HCT116 (cell line): ENCODE measurements at regions not wholly inside any gene's neighbourhood (a gene's known extent, or its start where the extent isn't known, plus 50 kb on each side); places are given as distances from the start of the nearest gene placed in this dataset.

ENCODE experiments used
- ATAC-seq: fragments of 200-7000 bp; cut with Tn5 transposase; 2 replicates; pipeline ENCODE4 v1.9.1; 2020; ENCODE audit warnings: mild to moderate bottlenecking, moderate library complexity
- BruUV-seq: library from RNA; stranded (reverse); fragments of 400-500 nt; replicated peaks from 2 replicates; lab custom pipeline; 2021; lab: Mats Ljungman, UMichigan
- CTCF ChIA-PET: fragments of 300-600 bp; sonication (Branson Sonifier 250); formaldehyde crosslinking; loops from one replicate; lab custom pipeline; 2021; ENCODE audit warnings: antibody characterized with exemption; lab: Charles Lee
- POLR2A ChIA-PET: fragments of 300-600, 350-600 bp; sonication (Branson Sonifier 250); formaldehyde crosslinking; loops from one replicate; lab custom pipeline; 2021; ENCODE audit warnings: antibody characterized with exemption; lab: Charles Lee
- RAD21 ChIA-PET, 2 experiments: fragments of 300-600 bp; sonication (Branson Sonifier 250); formaldehyde crosslinking; loops; one replicate each; lab custom pipeline; 2023; ENCODE audit warnings: low total read pairs in 2 of 2; ENCODE audit not compliant: uncharacterized antibody in 2 of 2, unreplicated experiment in 2 of 2, low non-redundant PET in 1 of 2; lab: Charles Lee
- DNase-seq: peaks from one replicate; pipeline ENCODE4 v3.0.0-alpha.2; 2010; ENCODE audit warnings: low read depth, low spot score
- H2AFZ ChIP-seq: fragments of 200-600 bp; shearing (Covaris generic), sonication (generic); 2 replicates; pipeline ENCODE4 v1.6.1; 2017; ENCODE audit warnings: low read depth, mixed run types, mixed read lengths, antibody characterized with exemption, low read length; ENCODE audit not compliant: poor library complexity, severe bottlenecking
- H3K27ac ChIP-seq: 2 replicates; pipeline ENCODE4 v1.5.1; 2012; ENCODE audit warnings: low read depth, low read length
- H3K27me3 ChIP-seq: fragments of 200-600 bp; sonication (generic); 2 replicates; pipeline ENCODE4 v1.6.1; 2016; ENCODE audit warnings: mixed run types, low read length, mixed read lengths; ENCODE audit not compliant: insufficient read depth
- H3K36me3 ChIP-seq, 2 experiments: fragments of 200-500 bp in 1 of 2; fragments of 200-600 bp in 1 of 2; sonication (Bioruptor generic) in 1 of 2; sonication (generic) in 1 of 2; 2 replicates each; pipeline versions ENCODE4 v1.5.1 to v1.6.1; 2014 to 2016; ENCODE audit warnings: low read length in 2 of 2, inconsistent platforms in 1 of 2, mixed read lengths in 1 of 2, mixed run types in 1 of 2; ENCODE audit not compliant: insufficient read depth in 2 of 2, control insufficient read depth in 1 of 2
- H3K4me1 ChIP-seq, 2 experiments: fragments of 200-600 bp in 1 of 2; sonication (generic) in 1 of 2; 2 replicates each; pipeline versions ENCODE4 v1.5.1 to v1.6.1; 2012 to 2017; ENCODE audit warnings: low read length in 2 of 2, inconsistent platforms in 1 of 2, mild to moderate bottlenecking in 1 of 2, mixed read lengths in 1 of 2, mixed run types in 1 of 2, moderate library complexity in 1 of 2; ENCODE audit not compliant: insufficient read depth in 2 of 2, control insufficient read depth in 1 of 2
- H3K4me2 ChIP-seq: fragments of 200-600 bp; sonication (generic); 2 replicates; pipeline ENCODE4 v1.6.1; 2017; ENCODE audit warnings: mixed run types, low read length, mixed read lengths
- H3K4me3 ChIP-seq, 2 experiments: fragments of 200-600 bp in 1 of 2; sonication (generic) in 1 of 2; replicated peaks in 1 of 2; 2 replicates each; pipeline ENCODE4 v1.5.1; 2011 to 2016; ENCODE audit warnings: low read length in 2 of 2, control low read depth in 1 of 2, low read depth in 1 of 2, mild to moderate bottlenecking in 1 of 2, mixed read lengths in 1 of 2, mixed run types in 1 of 2
- H3K79me2 ChIP-seq: fragments of 200-600 bp; sonication (generic); 2 replicates; pipeline ENCODE4 v1.6.1; 2017; ENCODE audit warnings: mild to moderate bottlenecking, mixed run types, low read length, moderate library complexity, mixed read lengths; ENCODE audit not compliant: insufficient read depth
- H3K9ac ChIP-seq: fragments of 200-600 bp; sonication (generic); 2 replicates; pipeline ENCODE4 v1.6.1; 2016; ENCODE audit warnings: low read length, mixed read lengths
- H3K9me2 ChIP-seq: fragments of 200-600 bp; sonication (generic), shearing (Covaris generic); 2 replicates; pipeline ENCODE4 v1.6.1; 2017; ENCODE audit warnings: mixed run types, mild to moderate bottlenecking, moderate library complexity; ENCODE audit not compliant: insufficient read depth
- H3K9me3 ChIP-seq, 2 experiments: fragments of 200-500 bp in 1 of 2; fragments of 200-600 bp in 1 of 2; sonication (Bioruptor generic) in 1 of 2; sonication (generic) in 1 of 2; 2 replicates each; pipeline ENCODE4 v1.6.1; 2014 to 2017; ENCODE audit warnings: low read length in 2 of 2, mixed read lengths in 2 of 2, inconsistent platforms in 1 of 2, low read depth in 1 of 2, mild to moderate bottlenecking in 1 of 2, mixed run types in 1 of 2, moderate library complexity in 1 of 2; ENCODE audit not compliant: control insufficient read depth in 1 of 2, insufficient read depth in 1 of 2
- H4K20me1 ChIP-seq: fragments of 200-600 bp; sonication (generic), shearing (Covaris generic); 2 replicates; pipeline ENCODE4 v1.6.1; 2017; ENCODE audit warnings: mixed run types, mild to moderate bottlenecking, moderate library complexity; ENCODE audit not compliant: insufficient read depth
- ATF3 ChIP-seq: IDR thresholded peaks from 2 replicates; pipeline ENCODE4 v1.6.1; 2012
- CBX3 ChIP-seq: IDR thresholded peaks from 2 replicates; pipeline ENCODE4 v1.6.1; 2012; ENCODE audit warnings: low read depth
- CEBPB ChIP-seq: IDR thresholded peaks from 2 replicates; pipeline ENCODE4 v1.6.1; 2012; ENCODE audit warnings: low read depth
- CTCF ChIP-seq, 3 experiments: fragments of 200-600 bp in 1 of 3; sonication (generic) in 1 of 3; IDR thresholded peaks in 2 of 3; conservative IDR thresholded peaks in 1 of 3; 2 replicates each; pipeline ENCODE4 v1.5.1; 2012 to 2017; ENCODE audit warnings: low read depth in 2 of 3, low read length in 2 of 3, antibody characterized with exemption in 1 of 3, borderline replicate concordance in 1 of 3, control low read depth in 1 of 3, mild to moderate bottlenecking in 1 of 3, mixed read lengths in 1 of 3, mixed run types in 1 of 3, moderate library complexity in 1 of 3; ENCODE audit not compliant: insufficient read depth in 1 of 3
- EGR1 ChIP-seq: IDR thresholded peaks from 2 replicates; pipeline ENCODE4 v1.6.1; 2012; ENCODE audit warnings: low read depth
- ELF1 ChIP-seq: IDR thresholded peaks from 2 replicates; pipeline ENCODE4 v1.6.1; 2012; ENCODE audit warnings: low read depth, borderline replicate concordance
- EZH2phosphoT487 ChIP-seq: fragments of 200-600 bp; IDR thresholded peaks from 2 replicates; pipeline ENCODE4 v1.6.1; 2018; ENCODE audit warnings: antibody characterized with exemption, borderline replicate concordance
- MAX ChIP-seq: IDR thresholded peaks from 2 replicates; pipeline ENCODE4 v1.6.1; 2012
- POLR2A ChIP-seq: IDR thresholded peaks from 2 replicates; pipeline ENCODE4 v1.7.0; 2011; ENCODE audit warnings: borderline replicate concordance; ENCODE audit not compliant: insufficient read depth, insufficient read length; ENCODE audit errors: extremely low read depth
- POLR2AphosphoS5 ChIP-seq: IDR thresholded peaks from 2 replicates; pipeline ENCODE4 v1.6.1; 2011; ENCODE audit warnings: mild to moderate bottlenecking, low read depth, low read length, moderate library complexity
- RAD21 ChIP-seq: IDR thresholded peaks from 2 replicates; pipeline ENCODE4 v1.6.1; 2012; ENCODE audit warnings: low read depth, mild to moderate bottlenecking
- SIN3A ChIP-seq: IDR thresholded peaks from 2 replicates; pipeline ENCODE4 v1.6.1; 2012; ENCODE audit warnings: low read depth
- TCF7L2 ChIP-seq: IDR thresholded peaks from 2 replicates; pipeline ENCODE4 v1.7.0; 2011; ENCODE audit warnings: borderline replicate concordance, inconsistent platforms; ENCODE audit not compliant: insufficient read depth, insufficient read length; ENCODE audit errors: extremely low read depth
- ZFX ChIP-seq: fragments of 450-650 bp; IDR thresholded peaks from 2 replicates; pipeline ENCODE4 v1.6.1; 2017
- intact Hi-C: fragments of 100-400 bp; cut with micrococcal nuclease; formaldehyde crosslinking; loops from 2 replicates; pipeline ENCODE4 v1.10.0; 2022

GRCh38 chr2:238774071-238774470 is 73.8 kb upstream of the TWIST2 start:
- no peaks in the 10 kb centered on the region for H3K79me2 ChIP-seq
- 0 out of 4 replicates have a peak, but pooled peaks cover 0 to under 1% of the 10 kb centered on the region in 2 experiments for H3K9me3 ChIP-seq
- no peak overlapping the region for H2AFZ ChIP-seq
- ChIA-PET POLR2A (no interaction called here), CTCF (no interaction called here), RAD21 (no interaction called here)
- DNase-seq (no peak), ATAC-seq (no peak)
- no peaks in the 10 kb centered on the region for H3K4me1 ChIP-seq
- no TSS peak for BruUV-seq
- H4K20me1 ChIP-seq: no peaks in the 10 kb centered on the region
- H3K4me3 ChIP-seq: no peak overlapping the region
- peaks cover 10% of the 10 kb centered on the region; the same call in 1 of the 2 replicates for H3K27me3 ChIP-seq
- H3K4me2 ChIP-seq: no peak overlapping the region
- H3K9ac ChIP-seq: no peak overlapping the region
- intact Hi-C loops: no loop called here
- H3K9me2 ChIP-seq: no peaks in the 10 kb centered on the region
- H3K27ac ChIP-seq: no peak overlapping the region
- TF ChIP-seq RAD21 (no peak), POLR2AphosphoS5 (no peak)
- TF ChIP-seq, all 23 proteins: peak for 0
- H3K36me3 ChIP-seq: no peaks in the 10 kb centered on the region

GRCh38 chr2:238774980-238775509 is 72.8 kb upstream of the TWIST2 start:
- CTCF ChIA-PET: no interaction called here
- no peaks in the 10 kb centered on the region for H4K20me1 ChIP-seq
- TF ChIP-seq TCF7L2: no peak
- TF ChIP-seq CTCF (IDR thresholded peaks at IDR 0.05 in 2 of 3, conservative IDR thresholded peaks at IDR 0.05 in 1 of 3; ENCODE audit: borderline replicate concordance in 1 of 3, insufficient read depth in 1 of 3, low read depth in 2 of 3, low read length in 2 of 3): no peak
- TF ChIP-seq ATF3: no peak
- TF ChIP-seq ELF1: no peak
- no peak for TF ChIP-seq POLR2A
- no peak for TF ChIP-seq EZH2phosphoT487
- no peak for TF ChIP-seq CEBPB
- no peak for TF ChIP-seq CBX3
- no peak for TF ChIP-seq SIN3A
- TF ChIP-seq ZFX: no peak
- no peak for TF ChIP-seq POLR2AphosphoS5
- no peak for TF ChIP-seq MAX
- no peak for TF ChIP-seq EGR1
- intact Hi-C loops: no loop called here
- peaks cover 5% of the 10 kb centered on the region; the same call in 1 of the 2 replicates for H3K27me3 ChIP-seq
- H3K79me2 ChIP-seq: no peaks in the 10 kb centered on the region
- DNase-seq (no peak), ATAC-seq (no peak)
- RAD21 ChIA-PET: no interaction called here
- H3K4me3 ChIP-seq: no peak overlapping the region
- no peaks in the 10 kb centered on the region for H3K9me2 ChIP-seq
- no peaks in the 10 kb centered on the region for H3K4me1 ChIP-seq
- POLR2A ChIA-PET: no interaction called here
- no peak overlapping the region for H2AFZ ChIP-seq
- no peak overlapping the region for H3K27ac ChIP-seq
- no peak overlapping the region for H3K9ac ChIP-seq
- H3K36me3 ChIP-seq: no peaks in the 10 kb centered on the region
- no peak overlapping the region for H3K4me2 ChIP-seq
- H3K9me3 ChIP-seq: no peaks in the 10 kb centered on the region
- no TSS peak for BruUV-seq
